Left ventricle myocardium inferior (tissue), 1 donor: ENCODE measurements at regions not wholly inside any gene's neighbourhood (a gene's known extent, or its start where the extent isn't known, plus 50 kb on each side); places are given as distances from the start of the nearest gene placed in this dataset.

Source experiments
- DNase-seq: peaks from one replicate; pipeline ENCODE4 v3.0.0-alpha.2; 2020
- H3K27ac ChIP-seq: fragments of 200-600 bp; replicated peaks from 2 replicates; pipeline ENCODE4 v1.8.0; 2021
- H3K27me3 ChIP-seq: fragments of 200-600 bp; 2 replicates; pipeline ENCODE4 v1.8.0; 2021; ENCODE audit warnings: low read depth
- H3K36me3 ChIP-seq: fragments of 200-600 bp; 2 replicates; pipeline ENCODE4 v1.8.0; 2021
- H3K4me1 ChIP-seq: fragments of 200-600 bp; 2 replicates; pipeline ENCODE4 v1.8.0; 2021
- H3K4me3 ChIP-seq: fragments of 200-600 bp; 2 replicates; pipeline ENCODE4 v1.8.0; 2021; ENCODE audit warnings: mild to moderate bottlenecking, moderate library complexity
- H3K9me3 ChIP-seq: fragments of 200-600 bp; replicated peaks from 2 replicates; pipeline ENCODE4 v1.8.0; 2021
- intact Hi-C: fragments of 100-400 bp; cut with micrococcal nuclease; formaldehyde crosslinking; loops from one replicate; pipeline ENCODE4 v1.11.0; 2022
- TF ChIP-seq, protein P1 (sequence below): fragments of 200-600 bp; IDR thresholded peaks from 2 replicates; pipeline ENCODE4 v1.8.0; 2021; ENCODE audit warnings: antibody characterized with exemption, mild to moderate bottlenecking, borderline replicate concordance
- donor health status: DM: no; HTN: yes; CAD: no; lungs with severe emphysema.

GRCh38 chr4:63708661-63709060 is 700.6 kb downstream of the TECRL start:
- TF ChIP-seq, protein P1, sequence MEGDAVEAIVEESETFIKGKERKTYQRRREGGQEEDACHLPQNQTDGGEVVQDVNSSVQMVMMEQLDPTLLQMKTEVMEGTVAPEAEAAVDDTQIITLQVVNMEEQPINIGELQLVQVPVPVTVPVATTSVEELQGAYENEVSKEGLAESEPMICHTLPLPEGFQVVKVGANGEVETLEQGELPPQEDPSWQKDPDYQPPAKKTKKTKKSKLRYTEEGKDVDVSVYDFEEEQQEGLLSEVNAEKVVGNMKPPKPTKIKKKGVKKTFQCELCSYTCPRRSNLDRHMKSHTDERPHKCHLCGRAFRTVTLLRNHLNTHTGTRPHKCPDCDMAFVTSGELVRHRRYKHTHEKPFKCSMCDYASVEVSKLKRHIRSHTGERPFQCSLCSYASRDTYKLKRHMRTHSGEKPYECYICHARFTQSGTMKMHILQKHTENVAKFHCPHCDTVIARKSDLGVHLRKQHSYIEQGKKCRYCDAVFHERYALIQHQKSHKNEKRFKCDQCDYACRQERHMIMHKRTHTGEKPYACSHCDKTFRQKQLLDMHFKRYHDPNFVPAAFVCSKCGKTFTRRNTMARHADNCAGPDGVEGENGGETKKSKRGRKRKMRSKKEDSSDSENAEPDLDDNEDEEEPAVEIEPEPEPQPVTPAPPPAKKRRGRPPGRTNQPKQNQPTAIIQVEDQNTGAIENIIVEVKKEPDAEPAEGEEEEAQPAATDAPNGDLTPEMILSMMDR = no peak
- H3K4me1 ChIP-seq = no peaks in the 10 kb centered on the region
- H3K36me3 ChIP-seq = no peaks in the 10 kb centered on the region
- H3K27ac ChIP-seq = no peak overlapping the region
- no peaks in the 10 kb centered on the region for H3K27me3 ChIP-seq
- no peak for DNase-seq
- intact Hi-C loops = no loop called here
- H3K4me3 ChIP-seq = no peak overlapping the region
- no peaks in the 10 kb centered on the region for H3K9me3 ChIP-seq

DNA sequence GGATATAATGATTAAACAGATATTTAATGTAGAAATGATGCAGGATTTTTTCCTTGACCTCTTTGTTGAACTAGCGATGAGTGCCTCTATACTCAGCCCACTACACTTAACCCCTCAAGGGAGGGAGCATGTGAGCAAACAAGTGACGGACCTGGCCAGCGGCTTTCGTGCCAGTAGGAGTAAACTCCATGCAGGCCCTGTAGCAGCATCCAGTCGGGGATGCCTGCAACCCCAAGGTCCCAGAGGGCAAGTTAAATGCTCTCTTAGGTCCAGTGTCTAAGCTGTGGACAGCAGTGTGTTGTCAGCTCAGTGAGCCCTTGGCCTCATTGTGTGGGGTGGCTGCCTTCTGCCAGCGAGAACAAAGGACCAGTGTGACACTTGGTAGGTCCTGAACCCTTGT is 708.7 kb downstream of the TECRL start:
- no peak for DNase-seq
- no peaks in the 10 kb centered on the region for H3K36me3 ChIP-seq
- no peaks in the 10 kb centered on the region for H3K4me1 ChIP-seq
- H3K9me3 ChIP-seq = no peaks in the 10 kb centered on the region
- intact Hi-C loops = no loop called here
- no peaks in the 10 kb centered on the region for H3K27me3 ChIP-seq
- no peak overlapping the region for H3K4me3 ChIP-seq
- TF ChIP-seq, protein P1 = no peak
- H3K27ac ChIP-seq = no peak overlapping the region

DNA sequence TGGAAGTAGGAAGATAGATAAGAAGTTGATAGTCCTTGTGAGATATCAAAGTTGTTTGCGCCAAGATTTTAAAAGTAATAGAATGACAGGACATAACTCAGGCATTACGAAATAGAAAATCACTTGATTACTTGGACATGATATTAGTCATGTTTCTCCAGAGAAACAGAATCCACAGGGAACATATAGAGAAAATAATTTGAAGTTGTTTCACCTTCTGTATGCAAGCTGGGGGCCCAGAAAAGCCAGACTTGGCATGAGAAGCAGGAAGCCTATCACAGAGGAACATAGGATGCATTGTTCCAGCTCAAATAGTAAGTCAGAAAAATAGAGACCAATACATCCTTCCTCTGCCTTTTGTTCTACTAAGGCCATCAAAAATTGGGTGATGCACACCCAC is 715.9 kb downstream of the TECRL start:
- intact Hi-C loops = no loop called here
- Histone ChIP-seq H3K36me3 (no peaks in the 10 kb centered on the region), H3K4me3 (no peak overlapping the region), H3K27me3 (no peaks in the 10 kb centered on the region), H3K9me3 (peaks cover 12% of the 10 kb centered on the region), H3K27ac (no peak overlapping the region), H3K4me1 (no peaks in the 10 kb centered on the region)
- TF ChIP-seq, protein P1 = no peak
- DNase-seq = no peak

- Histone ChIP-seq H3K27ac (no peak overlapping the region), H3K9me3 (no peaks in the 10 kb centered on the region), H3K4me3 (no peak overlapping the region), H3K4me1 (no peaks in the 10 kb centered on the region), H3K27me3 (no peaks in the 10 kb centered on the region), H3K36me3 (no peaks in the 10 kb centered on the region)
- intact Hi-C loops = no loop called here
- TF ChIP-seq, protein P1 = no peak
- DNase-seq = no peak
Measured at GRCh38 chr4:63678358-63678931, 730.8 kb downstream of the TECRL start.

- no peak for DNase-seq
- Histone ChIP-seq H3K4me3 (no peak overlapping the region), H3K4me1 (no peaks in the 10 kb centered on the region), H3K27ac (no peak overlapping the region), H3K9me3 (peaks cover 45% of the 10 kb centered on the region), H3K27me3 (no peaks in the 10 kb centered on the region), H3K36me3 (no peaks in the 10 kb centered on the region)
- intact Hi-C loops = no loop called here
- TF ChIP-seq, protein P1 = no peak
Measured at GRCh38 chr4:63670735-63671134, 738.5 kb downstream of the TECRL start.
